Chondrocyte (in vitro differentiated cells): ENCODE measurements at regions not wholly inside any gene's neighbourhood (a gene's known extent, or its start where the extent isn't known, plus 50 kb on each side); places are given as distances from the start of the nearest gene placed in this dataset.

Source experiments
- DNase-seq: peaks from one replicate; pipeline ENCODE4 v3.0.0; 2021; ENCODE audit warnings: mixed read lengths, low spot score
- H3K27ac Mint-ChIP-seq: one replicate; pipeline ENCODE4 v1.8.0; 2021; ENCODE audit warnings: mild to moderate bottlenecking, moderate library complexity, mixed read lengths; ENCODE audit not compliant: unreplicated experiment
- H3K27me3 Mint-ChIP-seq: 2 replicates; pipeline ENCODE4 v1.8.0; 2021; ENCODE audit warnings: low read depth, mixed read lengths
- H3K36me3 Mint-ChIP-seq: 2 replicates; pipeline ENCODE4 v1.8.0; 2021; ENCODE audit warnings: low read depth, mixed read lengths
- H3K4me1 Mint-ChIP-seq: 2 replicates; pipeline ENCODE4 v1.8.0; 2021; ENCODE audit warnings: low read depth, mild to moderate bottlenecking, mixed read lengths
- H3K4me3 Mint-ChIP-seq: one replicate; pipeline ENCODE4 v1.8.0; 2021; ENCODE audit warnings: mild to moderate bottlenecking, moderate library complexity, mixed read lengths; ENCODE audit not compliant: unreplicated experiment
- H3K9me3 Mint-ChIP-seq: 2 replicates; pipeline ENCODE4 v1.8.0; 2021; ENCODE audit warnings: low read depth, mixed read lengths
- CTCF ChIP-seq: fragments of 200-600 bp; sonication (generic); IDR thresholded peaks from 2 replicates; pipeline ENCODE4 v1.5.0; 2021; ENCODE audit warnings: antibody characterized with exemption, mild to moderate bottlenecking, moderate library complexity

GRCh38 chr9:28234133-28234893, 661.0 kb upstream of the C9orf72 start:
- no peaks in the 10 kb centered on the region for H3K27me3 Mint-ChIP-seq
- no peaks in the 10 kb centered on the region for H3K36me3 Mint-ChIP-seq
- no peak for TF ChIP-seq CTCF
- H3K4me3 Mint-ChIP-seq: no peak overlapping the region
- no peak for DNase-seq
- H3K27ac Mint-ChIP-seq: no peak overlapping the region
- peaks cover 14% of the 10 kb centered on the region for H3K9me3 Mint-ChIP-seq
- no peaks in the 10 kb centered on the region for H3K4me1 Mint-ChIP-seq

GRCh38 chr9:28234894-28235277, 661.6 kb upstream of the C9orf72 start:
- TF ChIP-seq CTCF: no peak
- H3K4me1 Mint-ChIP-seq: no peaks in the 10 kb centered on the region
- H3K27me3 Mint-ChIP-seq: no peaks in the 10 kb centered on the region
- no peak overlapping the region for H3K4me3 Mint-ChIP-seq
- no peak overlapping the region for H3K27ac Mint-ChIP-seq
- peaks cover 18% of the 10 kb centered on the region for H3K9me3 Mint-ChIP-seq
- no peak for DNase-seq
- no peaks in the 10 kb centered on the region for H3K36me3 Mint-ChIP-seq

GRCh38 chr9:28249424-28249823, 676.1 kb upstream of the C9orf72 start:
- Mint-ChIP-seq H3K9me3 (peaks cover 6% of the 10 kb centered on the region), H3K4me1 (no peaks in the 10 kb centered on the region), H3K27me3 (no peaks in the 10 kb centered on the region), H3K27ac (no peak overlapping the region), H3K4me3 (no peak overlapping the region), H3K36me3 (no peaks in the 10 kb centered on the region)
- TF ChIP-seq CTCF: no peak
- DNase-seq: no peak

GRCh38 chr9:28255174-28255573, 681.9 kb upstream of the C9orf72 start:
- no peaks in the 10 kb centered on the region for H3K9me3 Mint-ChIP-seq
- no peak overlapping the region for H3K27ac Mint-ChIP-seq
- no peak for DNase-seq
- no peaks in the 10 kb centered on the region for H3K36me3 Mint-ChIP-seq
- no peaks in the 10 kb centered on the region for H3K27me3 Mint-ChIP-seq
- no peak for TF ChIP-seq CTCF
- H3K4me3 Mint-ChIP-seq: no peak overlapping the region
- H3K4me1 Mint-ChIP-seq: no peaks in the 10 kb centered on the region

GRCh38 chr9:28260330-28260729, 687.0 kb upstream of the C9orf72 start:
- H3K9me3 Mint-ChIP-seq: no peaks in the 10 kb centered on the region
- DNase-seq: no peak
- TF ChIP-seq CTCF: no peak
- H3K36me3 Mint-ChIP-seq: no peaks in the 10 kb centered on the region
- H3K27me3 Mint-ChIP-seq: no peaks in the 10 kb centered on the region
- no peaks in the 10 kb centered on the region for H3K4me1 Mint-ChIP-seq
- H3K27ac Mint-ChIP-seq: no peak overlapping the region
- H3K4me3 Mint-ChIP-seq: no peak overlapping the region
